ENCODE measurements at regions not wholly inside any gene's neighbourhood (a gene's known extent, or its start where the extent isn't known, plus 50 kb on each side); places are given as distances from the start of the nearest gene placed in this dataset.
"Not testable (repeated sequence)": the region's sequence is repeated elsewhere in the genome, so short reads cannot be mapped to it uniquely, and the experiment has no call there.

DNA sequence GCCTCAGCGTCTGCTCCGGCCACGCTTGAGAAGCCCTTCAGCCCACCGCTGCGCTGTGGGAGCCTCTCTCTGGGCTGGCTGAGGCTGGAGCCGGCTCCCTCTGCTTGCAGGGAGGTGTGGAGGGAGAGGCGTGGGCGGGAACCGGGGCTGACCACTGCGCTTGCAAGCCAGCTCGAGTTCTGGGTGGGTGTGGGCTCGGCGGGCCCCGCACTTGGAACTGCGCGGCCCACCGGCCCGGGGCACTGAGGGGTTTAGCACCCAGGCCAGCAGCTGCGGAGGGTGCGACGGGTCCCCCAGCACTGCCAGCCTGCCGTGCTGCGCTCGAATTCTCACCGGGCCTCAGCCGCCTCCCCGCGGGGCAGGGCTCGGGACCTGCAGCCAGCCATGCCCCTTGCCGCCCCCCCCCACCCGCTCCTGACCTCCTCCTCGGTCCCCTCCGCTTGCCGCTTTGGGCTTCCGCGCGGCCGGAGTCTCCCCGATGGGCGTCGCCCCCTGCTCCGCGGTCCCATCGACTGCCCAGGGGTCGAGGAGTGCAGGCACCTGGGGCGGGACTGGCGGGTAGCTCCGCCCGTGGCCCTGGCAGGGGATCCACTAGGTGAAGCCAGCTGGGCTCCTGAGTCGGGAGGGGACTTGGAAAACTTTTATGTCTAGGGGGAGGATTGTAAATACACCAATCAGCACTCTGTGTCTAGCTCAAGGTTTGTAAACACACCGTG, 106.7 kb downstream of the RAP2B start:
- no peak for DNase-seq (ENCODE audit: low read depth)

DNA sequence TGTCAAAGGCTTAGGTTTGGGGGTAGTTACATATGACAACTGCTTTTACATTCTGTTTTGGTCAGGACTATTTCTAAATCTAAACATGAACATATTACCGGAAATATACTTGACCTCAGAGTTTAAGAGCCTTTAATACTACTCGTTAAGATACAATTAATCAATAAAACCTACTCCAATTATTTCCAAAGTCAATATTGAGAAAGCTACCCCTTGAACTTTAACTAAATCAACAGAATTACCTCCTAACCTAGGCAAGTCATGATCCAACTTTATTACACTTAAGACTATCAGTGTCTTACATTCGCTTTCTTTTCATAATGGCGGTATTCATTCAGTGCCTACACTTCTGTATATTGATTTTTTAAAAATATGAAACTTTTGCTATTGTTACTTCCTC, 107.7 kb downstream of the RAP2B start:
- DNase-seq (ENCODE audit: low read depth): no peak

DNA sequence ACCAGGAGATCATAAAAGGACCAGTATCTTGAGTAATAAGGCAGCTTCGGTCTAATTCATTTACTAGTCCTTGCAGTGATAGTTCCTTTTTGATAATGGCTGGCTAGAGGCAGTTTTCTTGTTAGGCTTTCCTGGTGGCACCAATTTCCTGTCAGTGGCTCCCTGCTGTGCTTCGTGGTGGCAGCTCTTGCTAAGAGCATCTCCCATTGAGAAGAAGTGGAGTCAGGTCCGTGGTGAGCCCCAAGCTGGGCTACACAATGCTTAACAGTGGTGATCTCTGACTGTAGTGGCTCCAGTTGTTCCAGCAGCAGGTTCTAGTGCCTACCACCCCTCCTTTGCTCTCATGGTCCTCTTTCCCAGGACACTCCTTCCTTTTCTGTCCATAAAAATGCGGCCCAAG, 111.2 kb downstream of the RAP2B start:
- no peak for DNase-seq (ENCODE audit: low read depth)

DNA sequence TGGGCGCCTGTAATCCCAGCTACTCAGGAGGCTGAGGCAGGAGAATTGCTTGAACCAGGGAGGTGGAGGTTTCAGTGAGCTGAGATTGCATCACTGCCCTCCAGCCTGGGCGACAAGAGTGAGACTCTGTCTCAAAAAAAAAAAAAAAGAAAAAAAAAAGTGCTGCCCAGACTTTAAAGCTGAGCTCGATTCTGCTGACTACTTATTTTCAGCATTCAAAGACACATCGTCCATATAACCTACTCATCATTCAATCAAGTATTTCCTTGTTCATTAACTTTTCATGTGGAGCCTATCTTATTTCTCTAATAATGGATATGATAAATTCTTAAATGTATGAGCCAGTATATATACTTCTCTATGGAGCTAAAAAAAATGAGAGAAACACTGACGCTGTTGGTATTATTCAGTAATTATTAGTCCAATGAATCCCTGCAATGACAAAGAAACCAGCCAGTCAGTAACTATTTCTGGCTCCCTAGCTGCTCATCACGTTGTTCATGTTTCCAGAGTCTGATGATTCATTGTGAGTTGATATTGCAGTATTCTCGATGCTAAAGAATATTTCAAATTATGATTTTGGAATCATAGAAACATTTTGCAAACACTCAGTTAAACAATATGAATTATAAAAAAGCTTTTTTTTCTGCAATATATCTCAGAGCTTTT, 111.9 kb downstream of the RAP2B start:
- no peak for DNase-seq (ENCODE audit: low read depth)

DNA sequence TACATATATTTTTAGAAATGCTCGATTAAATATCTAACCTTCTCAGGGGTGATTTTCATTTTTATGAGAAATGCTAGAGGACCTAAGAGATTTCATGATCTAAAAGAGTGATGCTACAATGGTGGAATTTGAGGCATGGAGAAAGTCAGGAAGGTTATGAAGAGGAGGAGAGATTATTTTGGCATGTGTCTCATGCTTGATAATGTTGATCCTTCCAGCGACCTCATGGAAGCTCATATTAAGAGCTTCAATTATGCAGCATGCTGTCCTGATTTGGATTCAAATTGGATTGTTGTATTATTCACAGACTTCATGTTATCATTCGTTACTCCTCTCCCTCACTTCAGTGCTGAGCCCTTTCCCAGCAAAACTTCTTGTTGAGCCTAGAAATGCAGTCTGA, 112.5 kb downstream of the RAP2B start:
- no peak for DNase-seq (ENCODE audit: low read depth)

DNA sequence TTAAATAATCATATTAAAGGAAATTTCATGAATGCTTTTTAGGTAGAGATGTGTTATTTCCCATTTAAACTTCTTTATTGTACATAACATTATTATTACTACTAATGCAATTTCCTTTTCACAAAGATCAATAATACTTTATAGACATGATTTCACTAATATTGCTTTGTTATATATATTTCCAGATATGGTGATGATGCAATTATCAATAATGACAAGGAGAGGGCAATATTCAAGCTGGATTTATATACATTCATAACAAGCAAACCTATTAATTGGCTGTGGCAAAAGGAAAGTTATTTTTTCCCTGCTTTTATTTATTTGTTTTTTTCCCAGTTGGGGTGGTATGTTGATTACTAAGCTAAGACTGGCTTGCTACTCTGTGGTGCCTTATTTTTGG, 113.5 kb downstream of the RAP2B start:
- no peak for DNase-seq (ENCODE audit: low read depth)

DNA sequence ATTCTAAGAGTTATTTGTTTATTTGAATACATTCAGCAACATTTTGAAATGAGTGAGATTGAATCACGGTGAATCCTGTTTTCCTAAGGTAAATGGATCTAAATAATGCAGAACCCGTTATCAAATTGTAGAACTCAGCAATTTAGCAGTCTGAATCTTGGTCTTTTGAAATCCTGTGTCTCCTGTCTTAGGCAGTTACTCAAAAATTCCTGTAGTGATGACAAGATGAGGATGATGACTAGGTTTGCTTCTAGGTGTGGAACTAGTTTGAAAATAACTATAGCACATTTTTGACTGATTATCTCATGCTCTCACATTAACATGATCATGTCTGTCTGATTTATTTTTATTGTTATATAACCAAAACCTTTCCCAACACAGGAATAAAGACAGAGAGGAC, 115.0 kb downstream of the RAP2B start:
- DNase-seq (ENCODE audit: low read depth): no peak

DNA sequence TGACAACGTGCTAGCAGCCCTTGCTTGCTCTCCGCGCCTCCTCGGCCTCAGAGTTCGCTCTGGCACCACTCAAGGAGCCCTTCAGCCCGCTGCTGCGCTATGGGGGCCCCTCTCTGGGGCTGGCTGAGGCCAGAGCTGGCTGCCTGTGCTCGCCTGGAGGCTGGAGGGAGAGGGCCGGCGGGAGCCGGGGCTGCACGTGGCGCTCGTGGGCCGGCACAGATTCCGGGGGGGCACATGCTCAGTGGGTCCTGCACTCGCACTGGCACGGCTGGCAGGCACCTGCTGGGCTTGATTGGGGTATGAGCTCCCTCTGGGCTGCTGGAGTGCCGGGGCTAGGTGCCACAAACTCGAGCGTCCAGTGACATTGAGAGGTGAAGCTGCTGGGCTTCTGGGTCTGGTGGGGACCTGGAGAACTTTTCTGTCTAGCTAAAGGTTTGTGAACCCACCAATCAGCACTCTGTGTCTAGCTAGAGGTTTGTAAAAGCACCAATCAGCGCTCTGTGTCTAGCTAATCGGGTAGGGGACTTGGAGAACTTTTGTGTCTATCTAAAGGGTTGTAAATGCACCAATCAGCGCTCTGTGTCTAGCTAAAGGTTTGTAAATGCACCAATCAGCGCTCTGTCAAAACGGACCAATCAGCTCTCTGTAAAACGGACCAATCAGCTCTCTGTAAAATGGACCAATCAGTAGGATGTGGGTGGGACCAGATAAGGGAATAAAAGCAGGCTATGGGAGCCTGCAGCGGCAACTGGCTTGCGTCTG, 119.4 kb downstream of the RAP2B start:
- DNase-seq (ENCODE audit: low read depth): not testable (repeated sequence)

DNA sequence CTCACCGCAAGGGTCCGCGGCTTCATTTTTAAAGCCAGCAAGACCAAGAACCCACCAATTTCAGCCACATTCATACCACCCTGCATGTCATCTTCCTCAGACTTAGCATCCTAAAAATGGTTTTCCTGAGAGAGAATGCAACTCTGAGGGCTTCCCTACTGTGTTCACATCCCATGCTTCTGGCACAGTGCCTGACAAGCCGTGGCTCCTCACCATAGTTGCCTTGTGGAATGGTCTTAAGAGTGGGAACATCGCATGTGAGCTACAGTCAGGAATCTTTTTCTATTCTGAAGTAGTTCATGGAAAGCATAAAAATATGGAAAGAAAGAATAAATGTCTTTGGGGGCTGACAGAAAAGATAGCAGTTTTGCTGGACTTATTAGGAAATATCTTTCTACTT, 120.3 kb downstream of the RAP2B start:
- no peak for DNase-seq (ENCODE audit: low read depth)

DNA sequence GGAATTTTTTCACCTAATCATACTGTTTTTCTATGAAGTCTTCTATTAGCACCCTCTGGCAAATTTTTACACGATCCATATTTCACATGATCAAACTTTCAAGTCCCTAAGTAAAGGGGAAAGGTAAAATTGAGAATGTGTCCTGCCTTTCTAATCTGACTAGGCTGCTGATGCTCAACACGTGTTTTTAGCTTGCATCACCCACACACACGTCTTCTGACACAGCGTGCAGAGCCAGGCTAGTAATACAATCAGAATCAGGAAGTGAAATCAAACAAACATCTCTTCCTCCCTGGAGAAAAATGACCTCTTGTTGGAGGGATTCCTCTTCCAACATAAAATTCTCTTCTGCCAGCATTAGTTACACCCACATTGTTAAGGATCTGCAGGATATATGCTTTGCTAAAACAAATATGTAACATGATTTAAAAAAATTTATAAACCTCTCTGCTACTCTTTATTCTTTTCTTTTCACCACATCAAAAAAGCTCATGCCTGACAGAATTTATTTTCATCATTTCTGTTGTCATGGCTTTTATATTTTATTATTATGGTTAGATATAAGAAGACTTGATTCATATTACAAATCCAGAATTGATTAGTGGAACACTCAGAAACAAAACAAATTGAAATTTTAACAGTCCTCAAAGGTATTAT, 122.4 kb downstream of the RAP2B start:
- DNase-seq (ENCODE audit: low read depth): peak; percentile 50

DNA sequence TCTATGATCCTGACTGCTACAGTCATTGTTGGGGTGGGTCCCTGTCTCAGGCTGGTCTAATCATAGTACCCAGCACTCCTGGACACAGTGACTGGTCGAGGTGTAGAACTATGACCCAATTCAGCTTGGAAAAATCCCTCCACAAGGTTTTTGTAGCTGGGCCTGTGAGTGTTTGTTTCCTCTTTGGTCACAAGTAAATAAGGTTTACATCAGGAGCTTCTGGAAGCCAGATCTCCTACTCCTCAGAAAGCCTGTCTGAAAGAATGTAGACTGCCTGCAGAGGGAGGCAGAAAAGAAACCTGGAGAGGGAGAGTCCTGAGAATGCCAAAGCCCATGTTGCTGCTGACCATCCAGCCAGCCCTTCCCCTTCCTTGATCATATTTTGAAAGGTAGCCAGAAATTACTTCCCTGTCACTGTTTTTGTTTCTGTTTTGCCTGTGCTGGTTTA, 123.2 kb downstream of the RAP2B start:
- DNase-seq (ENCODE audit: low read depth): no peak

DNA sequence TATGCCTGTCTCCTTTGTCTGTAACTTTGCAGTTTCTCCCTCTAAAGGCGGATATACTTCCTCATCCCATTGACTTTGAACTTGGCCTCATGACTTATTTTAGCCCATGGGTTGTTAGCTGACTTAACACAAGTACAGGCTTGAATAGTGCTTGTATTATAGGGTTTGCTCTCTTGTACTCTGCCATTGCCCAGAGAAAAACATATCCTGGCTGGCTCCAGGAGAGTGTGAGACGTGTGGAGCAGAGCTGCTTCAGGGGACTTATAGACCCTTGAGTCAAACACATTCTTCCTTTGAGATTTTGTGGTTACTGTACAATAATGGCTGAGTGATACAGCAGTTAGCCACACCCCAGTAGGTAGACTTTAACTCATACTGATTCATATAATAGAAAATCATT, 124.0 kb downstream of the RAP2B start:
- DNase-seq (ENCODE audit: low read depth): no peak

DNA sequence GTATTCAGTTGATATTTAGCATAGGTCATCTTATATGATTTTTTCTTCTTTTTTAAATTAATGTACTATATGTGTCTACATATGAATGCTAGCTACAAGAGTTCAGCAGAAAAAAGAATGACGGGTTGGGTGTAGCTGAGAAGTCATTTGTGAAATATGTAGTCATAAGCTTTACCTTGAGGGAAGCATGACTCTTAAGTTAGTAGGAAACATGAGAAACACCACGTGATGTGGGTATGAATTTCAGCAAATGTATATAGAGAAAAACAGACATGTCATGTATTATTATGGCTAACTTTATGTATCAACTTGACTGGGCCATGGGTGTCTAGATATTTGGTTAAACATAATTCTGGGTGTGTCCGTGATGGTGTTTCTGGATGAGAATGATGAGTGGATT, 125.0 kb downstream of the RAP2B start:
- DNase-seq (ENCODE audit: low read depth): no peak

DNA sequence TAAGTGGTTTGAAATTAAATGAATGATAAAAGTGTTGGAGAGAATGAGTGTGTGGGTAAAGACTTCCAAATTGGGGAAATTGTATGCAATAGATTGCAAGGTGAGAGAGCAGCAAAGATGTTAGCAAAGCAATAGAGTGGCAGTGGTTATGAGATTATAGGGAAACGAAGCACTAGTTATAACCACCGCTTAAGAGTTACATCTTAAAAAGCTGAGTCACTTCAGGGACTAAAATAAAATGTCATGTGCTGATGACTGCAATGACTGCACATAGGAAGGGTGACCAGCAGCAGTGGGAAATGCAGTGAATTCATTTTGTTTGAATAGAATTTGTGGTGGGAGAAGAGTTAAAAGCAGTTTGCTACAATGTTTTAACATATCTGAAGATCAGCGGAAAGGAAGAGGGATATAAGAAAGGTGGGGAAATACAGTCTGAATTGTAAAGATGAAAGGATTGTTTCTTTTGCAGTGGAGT, 127.3 kb downstream of the RAP2B start:
- no peak for DNase-seq (ENCODE audit: low read depth)

DNA sequence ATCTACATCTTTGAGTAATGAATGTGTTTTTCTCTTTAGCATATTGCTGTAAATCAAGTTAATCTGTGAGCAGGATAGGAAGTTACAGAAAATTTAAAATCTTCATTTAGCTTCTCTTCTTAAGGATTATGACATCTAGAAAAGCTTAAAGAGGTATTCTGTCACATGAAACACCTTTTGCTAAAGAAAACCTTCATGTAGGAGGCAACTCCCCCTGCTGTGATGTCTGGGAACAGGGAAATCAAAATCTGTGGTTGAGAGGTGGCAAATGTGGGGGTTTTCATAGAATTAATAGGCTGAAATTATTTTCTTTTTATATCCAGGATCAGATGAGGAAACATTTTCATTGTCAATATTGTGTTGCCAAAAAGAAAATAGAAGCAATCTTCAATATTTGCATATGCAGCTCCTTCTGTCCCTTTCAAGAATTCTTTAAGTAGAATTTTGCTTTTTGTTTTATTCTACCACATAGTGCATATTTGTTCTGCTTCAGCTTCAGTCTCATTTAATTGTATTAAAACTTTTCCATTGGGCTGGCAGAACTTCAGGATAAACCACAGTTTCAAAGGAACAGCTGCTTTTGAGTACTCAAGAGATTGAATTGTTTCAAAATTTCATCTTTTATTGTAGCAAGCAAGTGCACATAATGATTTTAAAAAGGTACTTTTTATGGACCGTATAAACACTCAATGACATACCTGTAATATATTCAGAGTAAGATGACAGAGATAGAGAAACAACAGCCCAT, 128.4 kb downstream of the RAP2B start:
- no peak for DNase-seq (ENCODE audit: low read depth)

DNA sequence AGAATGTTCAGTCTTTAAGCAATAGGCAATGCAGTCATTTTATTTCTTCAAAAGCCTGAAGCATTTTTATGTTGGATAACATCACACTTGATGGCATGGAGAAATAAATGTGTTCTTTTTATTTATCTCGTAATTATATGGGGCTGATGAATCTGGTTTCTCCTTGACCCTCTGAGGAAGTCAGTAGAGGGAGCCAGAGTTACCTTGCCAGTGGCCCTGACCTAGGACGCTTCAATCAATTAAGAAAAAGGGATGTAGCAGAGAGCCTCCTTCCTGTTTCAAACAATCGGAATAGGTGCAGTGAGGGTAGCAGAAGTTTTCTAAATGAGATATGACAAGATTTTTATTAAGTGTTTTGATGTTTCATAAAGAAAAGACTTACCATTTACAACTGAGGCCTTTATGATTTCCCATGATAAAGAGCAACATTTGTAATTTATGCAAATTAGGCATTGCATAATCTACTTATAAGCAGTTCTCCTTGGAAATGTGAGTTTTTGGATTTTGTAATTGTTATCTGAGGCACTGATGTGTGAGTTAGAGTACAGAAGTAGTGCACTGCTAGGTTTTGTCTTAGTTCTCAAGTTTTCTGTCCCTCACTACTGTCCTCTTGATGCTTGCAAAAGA, 129.1 kb downstream of the RAP2B start:
- DNase-seq (ENCODE audit: low read depth): no peak

DNA sequence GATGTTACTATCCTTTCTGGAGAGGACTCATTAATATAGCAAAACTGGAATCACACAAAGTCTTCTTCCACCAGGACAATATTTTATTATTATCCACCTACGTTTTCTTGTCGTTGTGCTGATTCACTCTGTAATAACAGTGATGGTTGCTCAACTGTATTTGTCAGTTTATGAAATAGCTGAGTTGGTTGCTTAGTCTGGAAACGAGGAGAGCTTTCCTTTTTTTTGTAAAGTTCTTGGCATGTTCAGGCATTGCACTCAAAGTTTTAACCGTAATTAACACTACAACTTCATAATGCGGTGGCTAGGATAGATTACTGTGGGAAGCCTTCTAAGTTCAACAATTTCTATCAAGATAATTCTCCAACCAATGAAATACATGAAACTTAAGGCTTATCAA, 131.2 kb downstream of the RAP2B start:
- no peak for DNase-seq (ENCODE audit: low read depth)

DNA sequence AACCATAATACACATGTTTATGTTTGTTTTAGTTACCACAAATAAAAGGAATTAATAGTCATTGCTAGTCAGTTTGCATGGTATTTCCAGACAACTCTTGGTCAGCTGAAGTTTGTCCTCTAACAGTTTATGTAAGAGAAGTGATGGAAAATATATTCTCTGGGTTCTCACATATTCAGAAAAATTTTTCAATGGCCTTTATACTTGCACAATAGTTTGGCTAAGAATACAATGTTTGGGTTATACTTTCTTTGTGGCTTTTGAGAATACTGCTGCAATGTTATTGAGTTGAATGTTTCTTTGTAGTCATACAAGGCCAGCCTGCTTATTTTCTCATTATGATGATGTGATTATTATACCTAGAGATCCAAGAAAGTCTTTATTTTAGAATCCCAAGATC, 133.9 kb downstream of the RAP2B start:
- no peak for DNase-seq (ENCODE audit: low read depth)

DNA sequence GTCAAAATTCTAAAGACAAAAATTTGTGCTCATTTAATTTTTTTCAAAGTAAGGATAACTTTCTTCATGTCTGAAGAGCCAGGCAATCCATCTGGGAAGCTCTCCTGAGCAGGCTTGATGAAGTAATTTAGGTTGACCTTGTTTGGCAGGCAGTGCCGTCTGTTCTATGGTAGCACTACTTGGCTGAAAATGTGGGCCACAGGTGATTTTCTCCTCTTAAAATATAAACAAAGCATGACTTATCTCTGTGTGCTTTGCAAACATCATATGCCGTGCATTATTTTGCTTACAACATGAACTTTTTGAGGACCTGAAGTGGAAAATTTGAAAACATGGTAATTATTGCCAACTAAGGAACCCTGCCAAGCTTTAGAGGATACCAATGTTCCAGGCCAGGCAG, 143.2 kb downstream of the RAP2B start:
- no peak for DNase-seq (ENCODE audit: low read depth)

DNA sequence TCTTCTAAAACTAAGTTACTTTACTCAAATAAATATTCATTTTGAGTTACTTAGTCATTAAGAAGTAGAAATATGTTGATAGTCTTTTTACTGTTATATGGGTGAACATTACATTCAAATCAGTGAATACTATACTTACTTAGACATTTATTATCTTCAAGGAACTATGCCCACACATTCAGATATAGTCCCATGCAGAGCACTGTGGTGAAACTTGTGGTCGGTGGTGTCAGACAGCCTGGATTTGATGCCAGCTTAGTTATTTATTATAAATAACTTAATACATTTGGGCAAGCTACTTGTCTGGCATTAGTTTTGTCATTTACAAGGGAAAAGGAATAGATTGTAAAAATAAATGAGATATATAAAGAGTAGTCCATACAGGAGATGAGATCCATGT, 149.5 kb downstream of the RAP2B start:
- DNase-seq (ENCODE audit: low read depth): no peak

DNA sequence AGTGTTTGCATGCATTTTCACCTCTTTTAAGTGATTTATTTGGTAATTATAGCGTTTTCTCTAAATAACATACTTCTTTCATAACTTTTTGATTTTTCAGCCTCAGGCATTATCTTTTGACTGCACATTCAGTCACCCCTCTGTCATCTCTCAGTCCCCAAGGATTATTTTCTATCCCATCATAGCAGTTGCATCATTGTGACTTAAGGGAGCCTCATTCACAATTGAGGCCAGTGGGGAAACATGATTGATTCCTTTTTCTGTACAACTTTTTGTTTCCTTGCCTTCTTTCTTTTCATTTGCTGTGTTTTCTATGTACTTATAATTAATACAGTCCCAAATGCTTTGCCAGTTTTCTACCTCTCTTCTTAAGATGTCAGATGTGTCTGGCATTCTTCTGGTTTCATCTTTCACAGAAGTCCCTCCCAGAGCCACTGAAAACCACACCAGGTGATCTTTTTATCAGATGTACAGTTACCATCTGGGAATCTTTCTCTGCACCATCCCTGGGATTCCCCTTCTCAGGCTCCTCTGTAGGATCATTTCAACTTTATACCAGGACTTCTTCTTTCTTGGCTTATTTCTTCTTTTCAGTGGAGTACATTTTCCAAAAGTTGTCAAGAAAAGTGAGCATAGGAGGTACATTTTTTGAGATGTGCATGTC, 151.4 kb downstream of the RAP2B start:
- DNase-seq (ENCODE audit: low read depth): no peak

Measured in HS-27A (cell line).